Epithelial cell of prostate (primary cell): ENCODE measurements at regions not wholly inside any gene's neighbourhood (a gene's known extent, or its start where the extent isn't known, plus 50 kb on each side); places are given as distances from the start of the nearest gene placed in this dataset.
"Not testable (repeated sequence)": the region's sequence is repeated elsewhere in the genome, so short reads cannot be mapped to it uniquely, and the experiment has no call there.

Experiments used
- DNase-seq: peaks from one replicate; pipeline ENCODE4 v3.0.0-alpha.2; 2011; ENCODE audit warnings: low read depth, low spot score
- H3K27ac ChIP-seq: fragments of 450-650 bp; 2 replicates; pipeline ENCODE4 v1.5.1; 2017; ENCODE audit warnings: mild to moderate bottlenecking

- no peak for DNase-seq
- H3K27ac ChIP-seq: no peak overlapping the region
These were observed 171.6 kb downstream of the TMEM200A start for GRCh38 chr6:130537447-130537846.

- DNase-seq: no peak
These were observed 181.9 kb downstream of the TMEM200A start for GRCh38 chr6:130547723-130548122.

GRCh38 chr6:130557481-130558112 lies 191.8 kb downstream of the TMEM200A start:
- no peak for DNase-seq
- H3K27ac ChIP-seq: no peak overlapping the region

More at GRCh38 chr6:130547723-130548122, 181.9 kb downstream of the TMEM200A start:
- no peak overlapping the region for H3K27ac ChIP-seq

GRCh38 chr6:130558131-130558530 lies 192.3 kb downstream of the TMEM200A start:
- no peak overlapping the region for H3K27ac ChIP-seq
- DNase-seq: no peak

GRCh38 chr6:130559166-130559565 lies 193.3 kb downstream of the TMEM200A start:
- DNase-seq: no peak

GRCh38 chr6:130560231-130560630 lies 194.4 kb downstream of the TMEM200A start:
- no peak overlapping the region for H3K27ac ChIP-seq
- DNase-seq: no peak

More at GRCh38 chr6:130559166-130559565, 193.3 kb downstream of the TMEM200A start:
- no peak overlapping the region for H3K27ac ChIP-seq

- not testable (repeated sequence) for DNase-seq, H3K27ac ChIP-seq
These were observed 195.3 kb downstream of the TMEM200A start for GRCh38 chr6:130561159-130561558.

- DNase-seq: no peak
- H3K27ac ChIP-seq: no peak overlapping the region
These were observed 199.9 kb downstream of the TMEM200A start for GRCh38 chr6:130565696-130566095.

GRCh38 chr6:130574146-130574545 lies 208.3 kb downstream of the TMEM200A start:
- H3K27ac ChIP-seq: no peak overlapping the region
- DNase-seq: no peak

GRCh38 chr6:130575557-130575956 lies 209.7 kb downstream of the TMEM200A start:
- H3K27ac ChIP-seq: no peak overlapping the region
- no peak for DNase-seq

- H3K27ac ChIP-seq: no peak overlapping the region
- no peak for DNase-seq
These were observed 210.2 kb downstream of the TMEM200A start for GRCh38 chr6:130575971-130576370.

- no peak overlapping the region for H3K27ac ChIP-seq
- DNase-seq: no peak
These were observed 211.5 kb downstream of the TMEM200A start for GRCh38 chr6:130577178-130577919.

- H3K27ac ChIP-seq: no peak overlapping the region
- DNase-seq: no peak
These were observed 212.9 kb downstream of the TMEM200A start for GRCh38 chr6:130578713-130579112.

- no peak overlapping the region for H3K27ac ChIP-seq
- no peak for DNase-seq
These were observed 217.5 kb downstream of the TMEM200A start for GRCh38 chr6:130583268-130583667.

- DNase-seq: no peak
- no peak overlapping the region for H3K27ac ChIP-seq
These were observed 219.8 kb downstream of the TMEM200A start for GRCh38 chr6:130585587-130585986.

GRCh38 chr6:130587778-130588520 lies 222.1 kb downstream of the TMEM200A start:
- DNase-seq: peak; percentile 84
- H3K27ac ChIP-seq: peak overlapping the region; percentile 62

GRCh38 chr6:130593200-130593599 lies 227.4 kb downstream of the TMEM200A start:
- H3K27ac ChIP-seq: no peak overlapping the region
- no peak for DNase-seq

GRCh38 chr6:130593948-130594347 lies 228.1 kb downstream of the TMEM200A start:
- no peak overlapping the region for H3K27ac ChIP-seq
- DNase-seq: no peak

- peak overlapping the region; percentile 32 for H3K27ac ChIP-seq
- DNase-seq: peak; percentile 6
These were observed 228.9 kb upstream of the SMLR1 start for GRCh38 chr6:130598021-130598989.

GRCh38 chr6:130600880-130601341 lies 226.3 kb upstream of the SMLR1 start:
- DNase-seq: peak; percentile 44
- H3K27ac ChIP-seq: peak overlapping the region; percentile 92
